A549 (cell line): ENCODE measurements at regions not wholly inside any gene's neighbourhood (a gene's known extent, or its start where the extent isn't known, plus 50 kb on each side); places are given as distances from the start of the nearest gene placed in this dataset.
"Not testable (repeated sequence)": the region's sequence is repeated elsewhere in the genome, so short reads cannot be mapped to it uniquely, and the experiment has no call there.

Source experiments
- ATOH8 ChIP-seq: fragments of 250-450 bp; sonication (Bioruptor Pico); IDR thresholded peaks from 2 replicates; pipeline ENCODE4 v1.5.0; 2020; ENCODE audit warnings: low read depth, mild to moderate bottlenecking, moderate library complexity
- CHD4 ChIP-seq: fragments of 200-600 bp; sonication (generic); IDR thresholded peaks from 2 replicates; pipeline ENCODE4 v1.6.1; 2016; ENCODE audit warnings: antibody characterized with exemption, mild to moderate bottlenecking, borderline replicate concordance
- EP300 ChIP-seq, 2 experiments: fragments of >200 bp; sonication (Bioruptor Twin); formaldehyde crosslinking; IDR thresholded peaks; 2 replicates in 1 of 2; 3 replicates in 1 of 2; pipeline ENCODE4 v1.6.1; 2016 to 2017
- FOSL2 ChIP-seq, 2 experiments: fragments of 450-650 bp in 1 of 2; fragments of >200 bp in 1 of 2; sonication (Bioruptor Twin) in 1 of 2; formaldehyde crosslinking; IDR thresholded peaks; 2 replicates each; pipeline versions ENCODE4 v1.5.0 to v1.6.1; 2016 to 2020; ENCODE audit warnings: mild to moderate bottlenecking in 1 of 2, moderate library complexity in 1 of 2
- JUN ChIP-seq, 2 experiments: fragments of >200 bp; sonication (Bioruptor Twin); formaldehyde crosslinking; IDR thresholded peaks; 2 replicates in 1 of 2; 3 replicates in 1 of 2; pipeline ENCODE4 v1.6.1; 2016 to 2017
- MAZ ChIP-seq: fragments of 150-350 bp; IDR thresholded peaks from 2 replicates; pipeline ENCODE4 v1.6.1; 2014; ENCODE audit warnings: antibody characterized with exemption, low read depth, low read length, borderline replicate concordance
- PHF8 ChIP-seq: fragments of 200-600 bp; sonication (generic); IDR thresholded peaks from 2 replicates; pipeline ENCODE4 v1.6.1; 2016; ENCODE audit warnings: low read depth, mild to moderate bottlenecking, antibody characterized with exemption, moderate library complexity, borderline replicate concordance
- POLR2A ChIP-seq: IDR thresholded peaks from 2 replicates; pipeline ENCODE4 v1.6.1; 2012; ENCODE audit warnings: mild to moderate bottlenecking, low read length
- RFX5 ChIP-seq: fragments of 450-650 bp; IDR thresholded peaks from 2 replicates; pipeline ENCODE4 v1.7.1; 2014; ENCODE audit warnings: antibody characterized with exemption, mild to moderate bottlenecking, moderate library complexity
- RNF2 ChIP-seq: fragments of 200-600 bp; sonication (generic); IDR thresholded peaks from 2 replicates; pipeline ENCODE4 v1.6.1; 2016; ENCODE audit warnings: low read depth, mild to moderate bottlenecking, antibody characterized with exemption, moderate library complexity, borderline replicate concordance
- SMC3 ChIP-seq: fragments of >200 bp; sonication (Bioruptor Twin); formaldehyde crosslinking; IDR thresholded peaks from 3 replicates; pipeline ENCODE4 v1.6.1; 2018; ENCODE audit warnings: inconsistent platforms
- TF ChIP-seq, protein P1 (sequence below): fragments of >200 bp; sonication (Bioruptor Twin); formaldehyde crosslinking; IDR thresholded peaks from 3 replicates; pipeline ENCODE4 v1.5.1; 2016
- TF ChIP-seq, protein P2 (sequence below): IDR thresholded peaks from 2 replicates; pipeline ENCODE4 v1.6.1; 2012; ENCODE audit warnings: low read depth, borderline replicate concordance
- TF ChIP-seq, protein P3 (sequence below): fragments of 450-650 bp; IDR thresholded peaks from 2 replicates; pipeline ENCODE4 v1.6.1; 2014; ENCODE audit warnings: antibody characterized with exemption

GRCh38 chr13:46451145-46451544, 64.1 kb upstream of the RUBCNL start:
- not testable (repeated sequence) for TF ChIP-seq MAZ; POLR2A; PHF8; CHD4; JUN (IDR thresholded peaks at IDR 0.05); RNF2; FOSL2 (IDR thresholded peaks at IDR 0.05); FOSL2 (CRISPR knock-in tag; IDR thresholded peaks at IDR 0.05); EP300 (IDR thresholded peaks at IDR 0.05); RFX5; ATOH8 (CRISPR knock-in tag); SMC3
- TF ChIP-seq, protein P1, sequence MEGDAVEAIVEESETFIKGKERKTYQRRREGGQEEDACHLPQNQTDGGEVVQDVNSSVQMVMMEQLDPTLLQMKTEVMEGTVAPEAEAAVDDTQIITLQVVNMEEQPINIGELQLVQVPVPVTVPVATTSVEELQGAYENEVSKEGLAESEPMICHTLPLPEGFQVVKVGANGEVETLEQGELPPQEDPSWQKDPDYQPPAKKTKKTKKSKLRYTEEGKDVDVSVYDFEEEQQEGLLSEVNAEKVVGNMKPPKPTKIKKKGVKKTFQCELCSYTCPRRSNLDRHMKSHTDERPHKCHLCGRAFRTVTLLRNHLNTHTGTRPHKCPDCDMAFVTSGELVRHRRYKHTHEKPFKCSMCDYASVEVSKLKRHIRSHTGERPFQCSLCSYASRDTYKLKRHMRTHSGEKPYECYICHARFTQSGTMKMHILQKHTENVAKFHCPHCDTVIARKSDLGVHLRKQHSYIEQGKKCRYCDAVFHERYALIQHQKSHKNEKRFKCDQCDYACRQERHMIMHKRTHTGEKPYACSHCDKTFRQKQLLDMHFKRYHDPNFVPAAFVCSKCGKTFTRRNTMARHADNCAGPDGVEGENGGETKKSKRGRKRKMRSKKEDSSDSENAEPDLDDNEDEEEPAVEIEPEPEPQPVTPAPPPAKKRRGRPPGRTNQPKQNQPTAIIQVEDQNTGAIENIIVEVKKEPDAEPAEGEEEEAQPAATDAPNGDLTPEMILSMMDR: not testable (repeated sequence)
- TF ChIP-seq, protein P2, sequence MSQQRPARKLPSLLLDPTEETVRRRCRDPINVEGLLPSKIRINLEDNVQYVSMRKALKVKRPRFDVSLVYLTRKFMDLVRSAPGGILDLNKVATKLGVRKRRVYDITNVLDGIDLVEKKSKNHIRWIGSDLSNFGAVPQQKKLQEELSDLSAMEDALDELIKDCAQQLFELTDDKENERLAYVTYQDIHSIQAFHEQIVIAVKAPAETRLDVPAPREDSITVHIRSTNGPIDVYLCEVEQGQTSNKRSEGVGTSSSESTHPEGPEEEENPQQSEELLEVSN: not testable (repeated sequence)
- TF ChIP-seq, protein P3, sequence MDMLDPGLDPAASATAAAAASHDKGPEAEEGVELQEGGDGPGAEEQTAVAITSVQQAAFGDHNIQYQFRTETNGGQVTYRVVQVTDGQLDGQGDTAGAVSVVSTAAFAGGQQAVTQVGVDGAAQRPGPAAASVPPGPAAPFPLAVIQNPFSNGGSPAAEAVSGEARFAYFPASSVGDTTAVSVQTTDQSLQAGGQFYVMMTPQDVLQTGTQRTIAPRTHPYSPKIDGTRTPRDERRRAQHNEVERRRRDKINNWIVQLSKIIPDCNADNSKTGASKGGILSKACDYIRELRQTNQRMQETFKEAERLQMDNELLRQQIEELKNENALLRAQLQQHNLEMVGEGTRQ: not testable (repeated sequence)
